ENCODE measurements at regions not wholly inside any gene's neighbourhood (a gene's known extent, or its start where the extent isn't known, plus 50 kb on each side); places are given as distances from the start of the nearest gene placed in this dataset.
"Not testable (repeated sequence)": the region's sequence is repeated elsewhere in the genome, so short reads cannot be mapped to it uniquely, and the experiment has no call there.

GRCh38 chr9:33623658-33624586 lies 99.9 kb downstream of the ANKRD18B start:
- TF ChIP-seq, protein P1, sequence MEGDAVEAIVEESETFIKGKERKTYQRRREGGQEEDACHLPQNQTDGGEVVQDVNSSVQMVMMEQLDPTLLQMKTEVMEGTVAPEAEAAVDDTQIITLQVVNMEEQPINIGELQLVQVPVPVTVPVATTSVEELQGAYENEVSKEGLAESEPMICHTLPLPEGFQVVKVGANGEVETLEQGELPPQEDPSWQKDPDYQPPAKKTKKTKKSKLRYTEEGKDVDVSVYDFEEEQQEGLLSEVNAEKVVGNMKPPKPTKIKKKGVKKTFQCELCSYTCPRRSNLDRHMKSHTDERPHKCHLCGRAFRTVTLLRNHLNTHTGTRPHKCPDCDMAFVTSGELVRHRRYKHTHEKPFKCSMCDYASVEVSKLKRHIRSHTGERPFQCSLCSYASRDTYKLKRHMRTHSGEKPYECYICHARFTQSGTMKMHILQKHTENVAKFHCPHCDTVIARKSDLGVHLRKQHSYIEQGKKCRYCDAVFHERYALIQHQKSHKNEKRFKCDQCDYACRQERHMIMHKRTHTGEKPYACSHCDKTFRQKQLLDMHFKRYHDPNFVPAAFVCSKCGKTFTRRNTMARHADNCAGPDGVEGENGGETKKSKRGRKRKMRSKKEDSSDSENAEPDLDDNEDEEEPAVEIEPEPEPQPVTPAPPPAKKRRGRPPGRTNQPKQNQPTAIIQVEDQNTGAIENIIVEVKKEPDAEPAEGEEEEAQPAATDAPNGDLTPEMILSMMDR (IDR thresholded peaks at IDR 0.05) = peak; percentile 73 to 78
- no peak for TF ChIP-seq POLR2AphosphoS5 (IDR thresholded peaks at IDR 0.05)
- Histone ChIP-seq H3K27ac (no peak overlapping the region), H3K9me3 (no peaks in the 10 kb centered on the region), H3K36me3 (no peaks in the 10 kb centered on the region), H3K4me3 (no peak overlapping the region), H3K4me1 (peaks cover 15% of the 10 kb centered on the region), H3K27me3 (peaks cover 3% of the 10 kb centered on the region)
- peak in 1 of 2 donors; percentile 76 for DNase-seq (ENCODE audit: low spot score in 2 of 2)
- 26% methylated on average over 15 of the region's 20 CpGs for WGBS

DNA sequence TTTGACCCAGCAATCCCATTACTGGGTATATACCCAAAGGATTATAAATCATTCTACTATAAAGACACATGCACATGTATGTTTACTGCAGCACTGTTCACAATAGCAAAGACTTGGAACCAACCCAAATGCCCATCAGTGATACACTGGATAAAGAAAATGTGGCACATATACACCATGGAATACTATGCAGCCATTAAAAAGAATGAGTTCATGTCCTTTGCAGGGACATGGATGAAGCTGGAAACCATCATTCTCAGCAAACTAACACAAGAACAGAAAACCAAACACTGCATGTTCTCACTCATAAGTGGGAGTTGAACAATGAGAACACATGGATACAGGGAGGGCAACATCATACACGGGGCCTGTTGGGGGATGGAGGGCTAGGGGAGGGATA lies 104.3 kb downstream of the ANKRD18B start:
- H3K27me3 ChIP-seq = peaks cover 18% of the 10 kb centered on the region
- H3K4me3 ChIP-seq; H3K36me3 ChIP-seq; H3K9me3 ChIP-seq; H3K4me1 ChIP-seq; DNase-seq (ENCODE audit: low spot score in 2 of 2); H3K27ac ChIP-seq: not testable (repeated sequence)
- WGBS = 94% methylated on average over 1 of the region's 1 CpG

- H3K27ac ChIP-seq = no peak overlapping the region
- no peak overlapping the region for H3K4me3 ChIP-seq
- no peaks in the 10 kb centered on the region for H3K9me3 ChIP-seq
- no peak for TF ChIP-seq EP300 (IDR thresholded peaks at IDR 0.05)
- TF ChIP-seq, protein P1 (IDR thresholded peaks at IDR 0.05) = no peak
- 55% methylated on average over 6 of the region's 6 CpGs for WGBS
- no peak for DNase-seq (ENCODE audit: low spot score in 2 of 2)
- H3K4me1 ChIP-seq = peaks cover 1% of the 10 kb centered on the region
- H3K36me3 ChIP-seq = no peaks in the 10 kb centered on the region
- peaks cover 24% of the 10 kb centered on the region for H3K27me3 ChIP-seq
These were observed 104.9 kb downstream of the ANKRD18B start for GRCh38 chr9:33628865-33629410.

DNA sequence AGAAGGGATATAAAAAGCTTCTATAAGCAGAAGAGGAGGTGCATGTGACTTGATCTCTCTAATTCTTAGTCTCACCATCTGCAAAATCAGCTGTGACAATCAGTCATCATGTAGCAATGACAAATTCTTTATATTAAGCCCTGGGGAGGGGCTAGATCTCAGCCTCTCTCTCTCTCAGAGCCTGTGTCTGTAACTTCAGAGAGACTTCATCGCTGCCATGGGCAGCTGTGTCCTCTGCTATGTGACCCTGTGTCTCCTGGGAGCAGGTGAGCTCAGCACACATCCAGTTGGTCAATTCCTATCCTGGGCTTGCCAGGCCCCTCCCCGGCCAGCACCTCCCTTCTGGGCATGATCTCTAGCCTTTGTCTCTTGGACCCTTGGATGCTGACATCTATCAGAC lies 109.6 kb downstream of the ANKRD18B start:
- no peak overlapping the region for H3K4me3 ChIP-seq
- no peaks in the 10 kb centered on the region for H3K36me3 ChIP-seq
- WGBS = 68% methylated on average over 2 of the region's 2 CpGs
- TF ChIP-seq POLR2AphosphoS5 (IDR thresholded peaks at IDR 0.05) (no peak), EP300 (IDR thresholded peaks at IDR 0.05) (no peak), POLR2A (IDR thresholded peaks at IDR 0.05) (no peak)
- TF ChIP-seq, protein P1 (IDR thresholded peaks at IDR 0.05) = no peak
- no peak overlapping the region for H3K27ac ChIP-seq
- H3K27me3 ChIP-seq = peaks cover 46% of the 10 kb centered on the region
- no peaks in the 10 kb centered on the region for H3K9me3 ChIP-seq
- no peaks in the 10 kb centered on the region for H3K4me1 ChIP-seq
- DNase-seq (ENCODE audit: low spot score in 2 of 2) = no peak

GRCh38 chr9:33637881-33638280 lies 113.8 kb downstream of the ANKRD18B start:
- TF ChIP-seq, protein P1 (IDR thresholded peaks at IDR 0.05) = no peak
- no peak for TF ChIP-seq POLR2AphosphoS5 (IDR thresholded peaks at IDR 0.05)
- TF ChIP-seq POLR2A (IDR thresholded peaks at IDR 0.05) = no peak
- TF ChIP-seq EP300 (IDR thresholded peaks at IDR 0.05) = no peak
- no peaks in the 10 kb centered on the region for H3K4me1 ChIP-seq
- DNase-seq (ENCODE audit: low spot score in 2 of 2) = no peak
- no peaks in the 10 kb centered on the region for H3K9me3 ChIP-seq
- H3K36me3 ChIP-seq = no peaks in the 10 kb centered on the region
- H3K27me3 ChIP-seq = peaks cover 51% of the 10 kb centered on the region
- no peak overlapping the region for H3K4me3 ChIP-seq
- 55% methylated on average over 8 of the region's 8 CpGs for WGBS
- no peak overlapping the region for H3K27ac ChIP-seq
